Fibroblast of lung (primary cell): ENCODE measurements at regions not wholly inside any gene's neighbourhood (a gene's known extent, or its start where the extent isn't known, plus 50 kb on each side); places are given as distances from the start of the nearest gene placed in this dataset.

Source experiments
- DNase-seq, 2 donors: peaks; one replicate each; pipeline versions ENCODE4 v3.0.0 to v3.0.0-alpha.2; 2010; ENCODE audit warnings: low read depth in 2 of 2
- H2AFZ ChIP-seq: 2 replicates; pipeline ENCODE4 v1.5.1; 2012; ENCODE audit warnings: low read length, control low read depth, inconsistent platforms
- H3K27ac ChIP-seq: 2 replicates; pipeline ENCODE4 v1.5.1; 2011; ENCODE audit warnings: low read length, control low read depth; ENCODE audit not compliant: insufficient read depth
- H3K27me3 ChIP-seq: 2 replicates; pipeline ENCODE4 v1.5.1; 2011; ENCODE audit warnings: mild to moderate bottlenecking, low read length; ENCODE audit not compliant: control insufficient read depth, insufficient read depth
- H3K36me3 ChIP-seq: 2 replicates; pipeline ENCODE4 v1.5.1; 2011; ENCODE audit warnings: low read length; ENCODE audit not compliant: control insufficient read depth, insufficient read depth
- H3K4me1 ChIP-seq: 2 replicates; pipeline ENCODE4 v1.5.1; 2011; ENCODE audit warnings: low read length; ENCODE audit not compliant: control insufficient read depth, insufficient read depth; ENCODE audit errors: extremely low read depth
- H3K4me2 ChIP-seq: 2 replicates; pipeline ENCODE4 v1.5.1; 2011; ENCODE audit warnings: low read length, control low read depth; ENCODE audit not compliant: insufficient read depth; ENCODE audit errors: extremely low read depth
- H3K4me3 ChIP-seq, 4 experiments: fragments of 200-600 bp in 1 of 4; sonication (generic) in 1 of 4; replicated peaks in 1 of 4; 2 replicates each; pipeline ENCODE4 v1.5.1; 2011 to 2016; ENCODE audit warnings: low read length in 4 of 4, low read depth in 3 of 4, mild to moderate bottlenecking in 3 of 4, control low read depth in 2 of 4, inconsistent platforms in 1 of 4, mixed read lengths in 1 of 4; ENCODE audit not compliant: insufficient read depth in 1 of 4; ENCODE audit errors: control extremely low read depth in 1 of 4
- H3K79me2 ChIP-seq: 2 replicates; pipeline ENCODE4 v1.5.1; 2012; ENCODE audit warnings: mild to moderate bottlenecking, low read length, inconsistent platforms; ENCODE audit not compliant: control insufficient read depth, insufficient read depth
- H3K9ac ChIP-seq: 2 replicates; pipeline ENCODE4 v1.5.1; 2011; ENCODE audit warnings: mild to moderate bottlenecking, low read length, control low read depth; ENCODE audit not compliant: insufficient read depth
- H3K9me3 ChIP-seq: 2 replicates; pipeline ENCODE4 v1.5.1; 2012; ENCODE audit warnings: low read depth, low read length; ENCODE audit not compliant: control insufficient read depth, insufficient read depth
- H4K20me1 ChIP-seq: 2 replicates; pipeline ENCODE4 v1.5.1; 2011; ENCODE audit warnings: low read length; ENCODE audit not compliant: control insufficient read depth, insufficient read depth; ENCODE audit errors: extremely low read depth
- EZH2 ChIP-seq: IDR thresholded peaks from 2 replicates; pipeline ENCODE4 v1.5.1; 2012; ENCODE audit warnings: low read length, control low read depth, mild to moderate bottlenecking; ENCODE audit errors: missing control alignments
- TF ChIP-seq, protein P1 (sequence below), 2 donors: IDR thresholded peaks in 1 of 2; conservative IDR thresholded peaks in 1 of 2; 1 replicate in 1 of 2; 2 replicates in 1 of 2; pipeline ENCODE4 v1.5.1; 2011 to 2012; ENCODE audit warnings: low read length in 2 of 2, control low read depth in 1 of 2, inconsistent platforms in 1 of 2, low read depth in 1 of 2, mild to moderate bottlenecking in 1 of 2

DNA sequence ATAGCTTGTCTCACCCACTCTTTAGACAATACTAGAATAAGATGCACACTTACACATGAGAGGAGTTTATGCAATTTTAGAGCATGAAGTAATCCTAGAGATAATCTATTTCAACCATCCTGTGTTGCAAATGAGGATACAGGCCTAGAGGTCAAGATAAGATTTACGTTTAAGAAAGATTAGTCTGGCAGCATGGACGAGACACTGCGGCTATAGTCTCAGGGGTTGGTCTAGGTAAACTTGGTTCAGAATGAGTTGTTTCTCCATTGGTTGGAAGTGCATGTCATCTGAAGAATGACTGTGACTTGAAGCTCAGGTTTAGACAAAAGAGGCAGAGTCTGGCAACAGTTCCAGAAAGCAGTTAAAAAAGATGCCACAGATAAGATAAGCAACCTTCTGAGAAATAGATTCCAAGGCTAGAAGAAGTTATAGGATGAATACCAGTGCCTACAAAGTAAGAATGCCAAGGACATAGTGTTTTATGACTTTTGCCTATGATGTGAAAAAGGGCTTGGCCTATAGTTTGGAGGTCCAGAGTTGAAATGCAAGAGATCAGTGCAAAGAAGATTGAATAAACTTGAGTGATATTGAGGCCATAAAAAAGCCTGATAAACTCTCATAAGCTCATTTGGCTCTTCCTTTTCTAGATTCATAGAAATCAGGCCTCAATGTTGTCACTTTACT lies 631.0 kb downstream of the SQOR start:
- Histone ChIP-seq H3K4me3 (no peak overlapping the region), H3K27ac (no peak overlapping the region), H3K36me3 (no peaks in the 10 kb centered on the region), H2AFZ (no peak overlapping the region), H3K27me3 (no peaks in the 10 kb centered on the region), H3K9ac (no peak overlapping the region), H3K79me2 (no peaks in the 10 kb centered on the region), H4K20me1 (no peaks in the 10 kb centered on the region), H3K4me1 (no peaks in the 10 kb centered on the region), H3K9me3 (no peaks in the 10 kb centered on the region), H3K4me2 (no peak overlapping the region)
- no peak for DNase-seq
- no peak for TF ChIP-seq EZH2
- TF ChIP-seq, protein P1, sequence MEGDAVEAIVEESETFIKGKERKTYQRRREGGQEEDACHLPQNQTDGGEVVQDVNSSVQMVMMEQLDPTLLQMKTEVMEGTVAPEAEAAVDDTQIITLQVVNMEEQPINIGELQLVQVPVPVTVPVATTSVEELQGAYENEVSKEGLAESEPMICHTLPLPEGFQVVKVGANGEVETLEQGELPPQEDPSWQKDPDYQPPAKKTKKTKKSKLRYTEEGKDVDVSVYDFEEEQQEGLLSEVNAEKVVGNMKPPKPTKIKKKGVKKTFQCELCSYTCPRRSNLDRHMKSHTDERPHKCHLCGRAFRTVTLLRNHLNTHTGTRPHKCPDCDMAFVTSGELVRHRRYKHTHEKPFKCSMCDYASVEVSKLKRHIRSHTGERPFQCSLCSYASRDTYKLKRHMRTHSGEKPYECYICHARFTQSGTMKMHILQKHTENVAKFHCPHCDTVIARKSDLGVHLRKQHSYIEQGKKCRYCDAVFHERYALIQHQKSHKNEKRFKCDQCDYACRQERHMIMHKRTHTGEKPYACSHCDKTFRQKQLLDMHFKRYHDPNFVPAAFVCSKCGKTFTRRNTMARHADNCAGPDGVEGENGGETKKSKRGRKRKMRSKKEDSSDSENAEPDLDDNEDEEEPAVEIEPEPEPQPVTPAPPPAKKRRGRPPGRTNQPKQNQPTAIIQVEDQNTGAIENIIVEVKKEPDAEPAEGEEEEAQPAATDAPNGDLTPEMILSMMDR (conservative IDR thresholded peaks at IDR 0.05 in 1 of 2, IDR thresholded peaks at IDR 0.05 in 1 of 2; ENCODE audit: low read depth in 1 of 2, low read length in 2 of 2) = no peak

DNA sequence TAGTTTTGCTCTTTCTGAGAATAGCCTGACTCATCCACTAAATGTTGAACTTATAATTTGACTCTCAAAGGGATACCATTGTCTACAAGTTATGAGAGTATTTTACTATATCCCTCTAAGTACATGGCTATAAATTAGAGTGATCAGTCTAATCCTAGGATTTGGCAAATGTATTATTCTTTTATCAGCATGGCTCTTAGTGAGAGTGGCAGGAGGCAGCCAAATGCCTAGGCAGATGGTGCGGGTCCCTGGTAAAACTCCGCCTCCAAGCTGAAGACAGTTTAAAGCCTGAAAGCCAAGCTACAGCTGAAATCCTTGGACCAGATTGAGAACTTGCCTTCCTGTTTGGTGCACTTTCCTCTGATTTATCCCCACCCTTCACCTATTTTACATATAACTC lies 631.8 kb downstream of the SQOR start:
- no peaks in the 10 kb centered on the region for H3K36me3 ChIP-seq
- no peak overlapping the region for H2AFZ ChIP-seq
- H3K27me3 ChIP-seq = no peaks in the 10 kb centered on the region
- no peak overlapping the region for H3K27ac ChIP-seq
- TF ChIP-seq, protein P1 (conservative IDR thresholded peaks at IDR 0.05 in 1 of 2, IDR thresholded peaks at IDR 0.05 in 1 of 2; ENCODE audit: low read depth in 1 of 2, low read length in 2 of 2) = no peak
- no peak for TF ChIP-seq EZH2
- DNase-seq = no peak
- no peak overlapping the region for H3K4me2 ChIP-seq
- H3K4me3 ChIP-seq = no peak overlapping the region
- no peaks in the 10 kb centered on the region for H4K20me1 ChIP-seq
- H3K9me3 ChIP-seq = no peaks in the 10 kb centered on the region
- H3K9ac ChIP-seq = no peak overlapping the region
- no peaks in the 10 kb centered on the region for H3K79me2 ChIP-seq
- no peaks in the 10 kb centered on the region for H3K4me1 ChIP-seq

DNA sequence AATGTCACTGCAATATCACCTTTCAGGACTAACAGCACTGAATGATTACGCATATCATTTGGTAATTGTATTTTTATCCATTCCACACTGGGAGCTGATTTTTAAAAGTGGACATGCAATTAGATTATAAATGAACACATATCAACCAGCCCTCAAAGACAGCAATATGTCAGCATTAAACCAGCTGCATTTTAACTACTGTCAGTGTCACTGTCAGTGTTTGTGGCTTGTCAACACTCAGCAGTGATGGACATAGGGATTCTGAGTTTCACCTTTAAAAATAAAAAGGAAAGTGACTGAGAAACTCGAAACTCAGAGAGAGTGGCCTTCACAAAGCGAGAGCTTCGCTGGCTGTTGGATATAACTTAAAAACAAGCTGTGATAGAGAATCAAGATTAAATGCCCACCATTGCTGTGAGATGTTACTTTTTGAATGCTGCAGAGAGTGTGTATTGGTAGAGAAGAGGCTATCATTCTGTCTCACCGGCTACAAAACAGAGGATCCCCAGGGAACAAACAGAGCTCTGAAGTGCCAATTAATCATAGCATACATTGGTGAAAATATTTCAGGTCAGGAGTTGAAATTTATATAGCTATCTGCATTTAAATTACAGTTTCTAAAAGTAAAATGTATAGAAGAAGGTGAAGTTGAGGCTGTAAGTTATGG lies 635.8 kb downstream of the SQOR start:
- Histone ChIP-seq H3K9me3 (no peaks in the 10 kb centered on the region), H3K27ac (no peak overlapping the region), H4K20me1 (no peaks in the 10 kb centered on the region), H3K9ac (no peak overlapping the region), H2AFZ (no peak overlapping the region), H3K4me2 (no peak overlapping the region), H3K27me3 (no peaks in the 10 kb centered on the region), H3K36me3 (no peaks in the 10 kb centered on the region), H3K79me2 (no peaks in the 10 kb centered on the region), H3K4me1 (no peaks in the 10 kb centered on the region), H3K4me3 (no peak overlapping the region)
- TF ChIP-seq, protein P1 (conservative IDR thresholded peaks at IDR 0.05 in 1 of 2, IDR thresholded peaks at IDR 0.05 in 1 of 2; ENCODE audit: low read depth in 1 of 2, low read length in 2 of 2) = no peak
- TF ChIP-seq EZH2 = no peak
- DNase-seq = no peak
